22Rv1 (cell line): ENCODE measurements at regions not wholly inside any gene's neighbourhood (a gene's known extent, or its start where the extent isn't known, plus 50 kb on each side); places are given as distances from the start of the nearest gene placed in this dataset.

Experiments
- ZFX ChIP-seq: fragments of 450-650 bp; IDR thresholded peaks from 2 replicates; pipeline ENCODE4 v1.6.1; 2017; ENCODE audit warnings: antibody characterized with exemption, borderline replicate concordance
- TF ChIP-seq, protein P1 (sequence below): fragments of 450-650 bp; IDR thresholded peaks from 2 replicates; pipeline ENCODE4 v1.5.1; 2017; ENCODE audit warnings: mild to moderate bottlenecking

DNA sequence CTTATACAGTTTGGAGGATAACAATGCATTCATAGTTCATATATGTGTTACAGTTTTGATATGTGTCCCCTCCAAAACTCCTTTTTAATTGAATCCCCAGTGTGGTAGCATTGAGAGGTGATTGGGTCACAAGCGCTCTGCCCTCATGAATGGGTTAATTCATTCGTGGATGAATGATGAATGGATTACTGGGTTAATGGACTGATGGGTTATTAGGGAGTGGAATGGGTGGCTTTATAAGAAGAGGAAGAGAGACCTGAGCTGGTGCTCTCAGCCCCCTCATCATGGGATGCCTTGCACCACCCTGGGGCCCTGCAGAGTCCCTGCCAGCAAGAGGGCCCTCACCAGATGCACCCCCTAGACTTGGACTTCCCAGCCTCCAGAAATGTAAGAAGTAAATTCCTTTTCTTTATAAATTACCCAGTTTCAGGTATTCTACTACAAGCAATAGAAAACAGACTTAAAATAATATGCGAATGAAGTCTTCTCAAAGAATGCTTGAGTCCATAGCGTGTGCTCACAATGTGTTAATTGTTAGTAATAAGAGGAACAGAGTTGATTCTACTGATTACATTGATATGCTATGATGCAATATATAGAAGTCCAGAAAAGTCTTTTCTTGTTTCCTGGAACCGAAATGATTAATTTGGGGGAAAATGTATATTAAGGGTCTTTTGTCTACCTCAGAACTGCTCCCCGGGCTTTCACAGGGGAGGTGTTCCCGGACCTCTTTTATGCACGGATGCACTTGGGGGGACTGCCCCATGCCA, 190.2 kb downstream of the ERCC6L2 start:
- TF ChIP-seq, protein P1, sequence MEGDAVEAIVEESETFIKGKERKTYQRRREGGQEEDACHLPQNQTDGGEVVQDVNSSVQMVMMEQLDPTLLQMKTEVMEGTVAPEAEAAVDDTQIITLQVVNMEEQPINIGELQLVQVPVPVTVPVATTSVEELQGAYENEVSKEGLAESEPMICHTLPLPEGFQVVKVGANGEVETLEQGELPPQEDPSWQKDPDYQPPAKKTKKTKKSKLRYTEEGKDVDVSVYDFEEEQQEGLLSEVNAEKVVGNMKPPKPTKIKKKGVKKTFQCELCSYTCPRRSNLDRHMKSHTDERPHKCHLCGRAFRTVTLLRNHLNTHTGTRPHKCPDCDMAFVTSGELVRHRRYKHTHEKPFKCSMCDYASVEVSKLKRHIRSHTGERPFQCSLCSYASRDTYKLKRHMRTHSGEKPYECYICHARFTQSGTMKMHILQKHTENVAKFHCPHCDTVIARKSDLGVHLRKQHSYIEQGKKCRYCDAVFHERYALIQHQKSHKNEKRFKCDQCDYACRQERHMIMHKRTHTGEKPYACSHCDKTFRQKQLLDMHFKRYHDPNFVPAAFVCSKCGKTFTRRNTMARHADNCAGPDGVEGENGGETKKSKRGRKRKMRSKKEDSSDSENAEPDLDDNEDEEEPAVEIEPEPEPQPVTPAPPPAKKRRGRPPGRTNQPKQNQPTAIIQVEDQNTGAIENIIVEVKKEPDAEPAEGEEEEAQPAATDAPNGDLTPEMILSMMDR = no peak
- no peak for TF ChIP-seq ZFX
